Calu3 (cell line): ENCODE measurements at regions not wholly inside any gene's neighbourhood (a gene's known extent, or its start where the extent isn't known, plus 50 kb on each side); places are given as distances from the start of the nearest gene placed in this dataset.

Experiments used
- BruUV-seq: library from RNA; stranded (reverse); fragments of 400-500 nt; replicated peaks from 2 replicates; lab custom pipeline; 2021; lab: Mats Ljungman, UMichigan
- CTCF ChIA-PET: fragments of 300-600 bp; sonication (Branson Sonifier 250); formaldehyde crosslinking; loops from one replicate; lab custom pipeline; 2022; ENCODE audit warnings: antibody characterized with exemption; lab: Charles Lee
- DNase-seq: peaks from one replicate; pipeline ENCODE4 v3.0.0; 2022
- H3K27ac Mint-ChIP-seq: one replicate; pipeline ENCODE4 v1.8.0; 2022; ENCODE audit warnings: mixed read lengths; ENCODE audit not compliant: unreplicated experiment
- H3K27me3 Mint-ChIP-seq: one replicate; pipeline ENCODE4 v1.8.0; 2022; ENCODE audit warnings: mixed read lengths; ENCODE audit not compliant: unreplicated experiment
- H3K36me3 Mint-ChIP-seq: one replicate; pipeline ENCODE4 v1.8.0; 2022; ENCODE audit warnings: mild to moderate bottlenecking, moderate library complexity, mixed read lengths; ENCODE audit not compliant: insufficient read depth, unreplicated experiment
- H3K4me1 Mint-ChIP-seq: one replicate; pipeline ENCODE4 v1.8.0; 2022; ENCODE audit warnings: mild to moderate bottlenecking, low read depth, mixed read lengths; ENCODE audit not compliant: unreplicated experiment
- H3K4me3 Mint-ChIP-seq: one replicate; pipeline ENCODE4 v1.8.0; 2022; ENCODE audit warnings: mild to moderate bottlenecking, low read depth, moderate library complexity, mixed read lengths; ENCODE audit not compliant: unreplicated experiment
- H3K9me3 Mint-ChIP-seq: one replicate; pipeline ENCODE4 v1.8.0; 2022; ENCODE audit warnings: low read depth, mixed read lengths; ENCODE audit not compliant: unreplicated experiment
- intact Hi-C: fragments of 100-400 bp; cut with micrococcal nuclease; formaldehyde crosslinking; loops from one replicate; pipeline ENCODE4 v1.10.0; 2022; ENCODE audit not compliant: unreplicated experiment
- TF ChIP-seq, protein P1 (sequence below): fragments of 200-600 bp; IDR thresholded peaks from one replicate; pipeline ENCODE4 v1.8.0; 2022; ENCODE audit warnings: antibody characterized with exemption; ENCODE audit not compliant: unreplicated experiment

DNA sequence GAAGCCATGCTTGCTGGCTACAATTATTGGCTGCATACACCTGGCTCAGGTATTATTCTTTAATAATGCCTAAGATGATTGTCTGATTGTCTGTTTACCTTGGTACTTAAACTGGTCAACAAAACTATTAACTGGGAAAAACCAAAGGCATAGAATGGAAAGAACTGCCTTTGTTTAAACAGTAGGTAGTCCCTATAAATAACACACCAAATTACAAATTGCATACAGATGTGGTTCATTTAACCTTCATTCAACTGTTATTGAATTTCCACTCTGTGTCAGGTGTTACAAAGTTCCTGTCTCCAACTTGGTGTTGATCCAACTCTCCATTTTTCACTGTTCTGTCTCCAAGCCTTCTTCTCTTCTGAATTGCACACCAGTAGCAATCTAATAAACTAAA, 79.8 kb upstream of the FSCB start:
- Mint-ChIP-seq H3K4me1 (no peaks in the 10 kb centered on the region), H3K27ac (no peak overlapping the region), H3K9me3 (peaks cover 3% of the 10 kb centered on the region), H3K27me3 (no peaks in the 10 kb centered on the region), H3K4me3 (no peak overlapping the region), H3K36me3 (no peaks in the 10 kb centered on the region)
- TF ChIP-seq, protein P1, sequence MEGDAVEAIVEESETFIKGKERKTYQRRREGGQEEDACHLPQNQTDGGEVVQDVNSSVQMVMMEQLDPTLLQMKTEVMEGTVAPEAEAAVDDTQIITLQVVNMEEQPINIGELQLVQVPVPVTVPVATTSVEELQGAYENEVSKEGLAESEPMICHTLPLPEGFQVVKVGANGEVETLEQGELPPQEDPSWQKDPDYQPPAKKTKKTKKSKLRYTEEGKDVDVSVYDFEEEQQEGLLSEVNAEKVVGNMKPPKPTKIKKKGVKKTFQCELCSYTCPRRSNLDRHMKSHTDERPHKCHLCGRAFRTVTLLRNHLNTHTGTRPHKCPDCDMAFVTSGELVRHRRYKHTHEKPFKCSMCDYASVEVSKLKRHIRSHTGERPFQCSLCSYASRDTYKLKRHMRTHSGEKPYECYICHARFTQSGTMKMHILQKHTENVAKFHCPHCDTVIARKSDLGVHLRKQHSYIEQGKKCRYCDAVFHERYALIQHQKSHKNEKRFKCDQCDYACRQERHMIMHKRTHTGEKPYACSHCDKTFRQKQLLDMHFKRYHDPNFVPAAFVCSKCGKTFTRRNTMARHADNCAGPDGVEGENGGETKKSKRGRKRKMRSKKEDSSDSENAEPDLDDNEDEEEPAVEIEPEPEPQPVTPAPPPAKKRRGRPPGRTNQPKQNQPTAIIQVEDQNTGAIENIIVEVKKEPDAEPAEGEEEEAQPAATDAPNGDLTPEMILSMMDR, result no peak
- intact Hi-C loops, result no loop called here
- no TSS peak for BruUV-seq
- no peak for DNase-seq
- CTCF ChIA-PET, result no interaction called here

DNA sequence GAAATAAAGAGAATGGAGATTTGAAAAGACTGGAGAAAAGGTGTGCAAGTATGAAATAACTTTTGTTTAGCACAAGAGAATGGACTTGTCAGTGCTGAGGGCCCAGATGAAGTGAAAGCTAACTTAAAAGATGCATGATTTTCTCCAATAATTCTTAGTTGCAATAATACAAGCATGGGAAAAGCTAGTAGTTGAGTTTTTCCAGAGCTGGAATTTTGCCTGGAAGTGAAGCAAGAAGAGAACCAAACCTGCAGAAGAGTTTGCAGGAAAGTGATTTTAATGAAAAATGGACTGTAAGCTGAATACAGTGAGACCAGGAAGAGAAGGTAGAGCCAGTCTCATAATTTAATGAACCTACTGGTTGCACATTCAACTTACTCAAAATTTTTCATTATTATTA, 69.3 kb upstream of the FSCB start:
- Mint-ChIP-seq H3K27ac (no peak overlapping the region), H3K4me1 (no peaks in the 10 kb centered on the region), H3K27me3 (no peaks in the 10 kb centered on the region), H3K4me3 (no peak overlapping the region), H3K9me3 (peaks cover 2% of the 10 kb centered on the region), H3K36me3 (no peaks in the 10 kb centered on the region)
- no TSS peak for BruUV-seq
- CTCF ChIA-PET, result no interaction called here
- no peak for DNase-seq
- TF ChIP-seq, protein P1, result no peak
- intact Hi-C loops, result no loop called here

DNA sequence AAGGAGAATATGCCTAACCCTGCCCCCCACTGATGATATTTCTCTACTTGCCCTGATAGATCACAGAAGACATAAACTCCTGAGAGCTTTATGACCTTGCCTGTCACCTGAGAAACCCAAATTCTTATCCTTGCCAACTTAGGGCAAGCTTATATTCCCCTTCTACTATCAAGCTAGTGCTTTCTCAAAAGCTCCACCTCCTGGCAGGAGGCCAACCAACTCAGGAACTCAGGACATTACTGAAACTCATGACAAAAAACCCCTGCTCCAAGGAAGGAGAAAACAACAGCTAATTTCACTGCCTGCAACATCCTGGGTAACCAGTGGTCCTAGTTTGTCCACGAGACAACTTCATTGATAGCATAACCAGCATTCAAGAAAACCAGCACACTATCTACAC, 60.9 kb upstream of the FSCB start:
- H3K36me3 Mint-ChIP-seq, result no peaks in the 10 kb centered on the region
- TF ChIP-seq, protein P1, result no peak
- peaks cover 10% of the 10 kb centered on the region for H3K9me3 Mint-ChIP-seq
- no peak overlapping the region for H3K27ac Mint-ChIP-seq
- no peaks in the 10 kb centered on the region for H3K27me3 Mint-ChIP-seq
- CTCF ChIA-PET, result no interaction called here
- intact Hi-C loops, result no loop called here
- no peak for DNase-seq
- no TSS peak for BruUV-seq
- no peak overlapping the region for H3K4me3 Mint-ChIP-seq
- no peaks in the 10 kb centered on the region for H3K4me1 Mint-ChIP-seq

DNA sequence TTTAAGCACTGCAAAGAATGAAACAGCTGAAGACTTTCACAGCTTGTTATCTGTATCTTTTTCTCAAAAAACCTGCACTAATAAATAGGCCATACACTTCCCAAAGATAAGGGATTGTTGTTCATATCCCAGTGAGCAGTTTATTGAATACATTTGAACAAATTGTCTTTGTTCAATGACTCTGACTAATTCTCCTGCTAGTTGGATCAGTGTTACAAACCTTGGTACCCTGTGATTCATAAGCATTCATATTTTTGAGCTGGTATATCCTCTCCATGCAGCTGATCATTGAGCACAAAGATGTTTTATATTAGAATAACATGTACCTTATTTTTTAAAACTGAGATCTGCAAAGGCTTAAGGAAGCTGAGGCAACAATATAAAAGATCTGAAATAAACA, 58.9 kb upstream of the FSCB start:
- intact Hi-C loops, result no loop called here
- no peaks in the 10 kb centered on the region for H3K27me3 Mint-ChIP-seq
- CTCF ChIA-PET, result no interaction called here
- H3K4me1 Mint-ChIP-seq, result no peaks in the 10 kb centered on the region
- DNase-seq, result no peak
- no peaks in the 10 kb centered on the region for H3K36me3 Mint-ChIP-seq
- H3K4me3 Mint-ChIP-seq, result no peak overlapping the region
- peaks cover 10% of the 10 kb centered on the region for H3K9me3 Mint-ChIP-seq
- no peak overlapping the region for H3K27ac Mint-ChIP-seq
- no TSS peak for BruUV-seq
- TF ChIP-seq, protein P1, result no peak

DNA sequence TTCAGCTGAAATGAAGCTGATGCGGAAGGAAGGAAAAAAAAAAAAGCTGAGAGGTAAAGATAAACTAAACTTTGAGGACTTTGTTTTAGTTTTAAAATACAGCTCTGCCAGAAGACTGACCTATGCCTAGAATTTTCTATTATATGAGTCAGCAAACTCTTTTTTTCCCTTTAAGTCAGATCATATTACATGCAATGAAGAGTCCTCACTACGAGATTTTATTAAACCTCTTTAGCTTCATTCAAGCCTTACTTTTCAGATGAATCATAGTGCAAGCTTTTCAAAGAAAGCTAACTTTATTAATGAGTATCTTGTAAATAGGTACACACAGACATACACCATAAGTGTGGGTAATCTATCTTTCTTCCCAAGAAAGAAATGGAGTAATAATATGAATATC, 57.8 kb upstream of the FSCB start:
- Mint-ChIP-seq H3K36me3 (no peaks in the 10 kb centered on the region), H3K27me3 (no peaks in the 10 kb centered on the region), H3K27ac (no peak overlapping the region), H3K4me3 (no peak overlapping the region), H3K9me3 (peaks cover 9% of the 10 kb centered on the region), H3K4me1 (no peaks in the 10 kb centered on the region)
- CTCF ChIA-PET, result no interaction called here
- intact Hi-C loops, result no loop called here
- DNase-seq, result no peak
- BruUV-seq, result no TSS peak
- TF ChIP-seq, protein P1, result no peak
